HG02840 (cell line): ENCODE measurements at regions not wholly inside any gene's neighbourhood (a gene's known extent, or its start where the extent isn't known, plus 50 kb on each side); places are given as distances from the start of the nearest gene placed in this dataset.

Experiments
- ATAC-seq: cut with Tn5 transposase; IDR thresholded peaks from one replicate; pipeline ENCODE4 v1.9.1; 2021; ENCODE audit warnings: mild to moderate bottlenecking, moderate library complexity, moderate number of reproducible peaks; ENCODE audit not compliant: unreplicated experiment, low FRiP score

DNA sequence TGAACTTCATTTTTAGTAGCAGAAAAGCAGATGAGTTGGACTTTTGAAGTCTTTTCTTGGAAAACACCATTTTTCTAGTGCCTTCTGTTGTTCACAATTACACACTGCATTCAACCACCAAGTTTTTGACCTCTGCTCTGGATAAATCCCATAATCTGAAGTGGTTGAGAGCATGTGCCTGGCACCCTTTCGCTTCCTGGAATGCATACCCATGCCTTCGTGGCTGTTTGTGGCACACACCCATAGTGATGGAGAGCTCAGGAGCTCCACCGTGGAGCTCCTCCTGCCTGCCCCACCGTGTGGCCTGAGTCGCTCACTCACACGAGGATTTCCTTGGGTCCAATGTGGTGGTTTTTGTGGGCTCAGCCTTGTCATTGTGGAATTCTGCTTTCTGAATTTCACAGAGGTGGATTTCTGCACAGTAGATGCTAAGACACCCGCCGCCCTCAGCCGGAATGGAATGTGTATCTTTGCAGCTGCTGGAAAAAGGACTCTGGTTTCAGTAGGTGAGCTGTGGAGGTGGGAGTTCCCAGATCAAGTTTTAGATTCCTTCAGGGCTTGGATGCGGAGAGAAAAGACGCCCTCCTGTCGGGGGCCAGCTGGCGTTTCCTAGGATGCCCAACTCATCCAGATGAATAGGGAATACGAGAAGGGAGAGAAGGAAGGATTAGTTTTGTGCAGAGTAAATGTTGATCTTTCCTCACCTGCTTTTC, 500.4 kb downstream of the IRX1 start:
- ATAC-seq = no peak

DNA sequence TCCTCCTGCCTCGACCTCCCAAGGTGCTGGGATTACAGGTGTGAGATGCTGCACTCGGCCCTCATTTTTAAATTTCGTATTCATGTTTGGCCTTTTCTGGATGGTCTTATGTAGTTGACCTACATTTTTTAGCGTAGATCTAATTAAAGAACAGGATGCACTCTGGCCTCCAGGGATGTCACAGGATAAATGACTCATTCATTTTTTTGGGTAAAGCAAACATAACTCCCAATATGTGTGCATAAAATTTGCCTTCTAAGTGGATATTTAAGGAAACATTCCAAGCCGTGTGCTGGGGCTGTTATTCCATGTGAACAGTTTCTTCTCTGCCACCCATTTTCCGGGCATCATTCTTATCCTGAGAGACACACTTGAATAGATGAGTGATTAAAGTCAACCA, 501.6 kb downstream of the IRX1 start:
- no peak for ATAC-seq

DNA sequence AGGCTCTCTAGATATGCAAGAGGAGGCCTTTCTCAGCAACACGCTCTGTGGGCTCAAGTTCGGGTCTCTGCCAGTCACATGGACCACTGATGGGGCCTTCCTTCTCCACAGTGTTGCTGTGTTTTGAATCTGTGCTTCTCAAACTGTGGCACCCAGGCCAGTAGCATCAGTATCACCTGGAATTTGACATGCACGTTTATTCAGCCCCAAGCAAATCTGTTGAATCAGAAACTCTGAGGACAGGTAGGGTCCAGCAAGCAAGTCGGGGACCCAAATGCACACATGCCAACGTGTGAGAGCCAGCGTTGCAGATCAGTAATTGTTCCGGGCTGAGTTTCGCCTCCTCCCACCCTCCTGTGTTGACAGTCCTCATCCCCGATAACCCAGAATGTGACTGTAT, 502.6 kb downstream of the IRX1 start:
- ATAC-seq = no peak

DNA sequence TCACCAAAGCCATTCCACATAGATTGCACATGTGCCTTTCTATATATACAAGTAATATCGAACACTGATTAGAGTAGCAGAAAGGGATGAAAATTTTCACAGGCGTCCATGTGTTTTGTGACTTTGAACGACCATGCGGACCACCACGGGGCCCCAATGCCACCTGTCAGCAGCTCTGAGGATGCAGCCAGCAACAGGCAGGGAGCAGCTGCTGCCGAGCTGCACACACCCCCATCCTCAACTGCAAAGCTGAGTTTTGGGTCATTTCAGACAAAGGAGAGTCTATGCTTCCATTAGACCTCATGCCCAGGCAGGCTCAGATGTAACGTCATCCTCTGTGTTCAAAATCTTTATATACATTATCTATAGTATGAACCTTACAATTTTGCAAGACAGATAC, 503.8 kb downstream of the IRX1 start:
- no peak for ATAC-seq

GRCh38 chr5:4100739-4101138, 505.1 kb downstream of the IRX1 start:
- ATAC-seq = no peak

- ATAC-seq = no peak
Measured at GRCh38 chr5:4101189-4101588, 505.6 kb downstream of the IRX1 start.

- ATAC-seq = no peak
Measured at GRCh38 chr5:4104831-4105597, 509.4 kb downstream of the IRX1 start.

DNA sequence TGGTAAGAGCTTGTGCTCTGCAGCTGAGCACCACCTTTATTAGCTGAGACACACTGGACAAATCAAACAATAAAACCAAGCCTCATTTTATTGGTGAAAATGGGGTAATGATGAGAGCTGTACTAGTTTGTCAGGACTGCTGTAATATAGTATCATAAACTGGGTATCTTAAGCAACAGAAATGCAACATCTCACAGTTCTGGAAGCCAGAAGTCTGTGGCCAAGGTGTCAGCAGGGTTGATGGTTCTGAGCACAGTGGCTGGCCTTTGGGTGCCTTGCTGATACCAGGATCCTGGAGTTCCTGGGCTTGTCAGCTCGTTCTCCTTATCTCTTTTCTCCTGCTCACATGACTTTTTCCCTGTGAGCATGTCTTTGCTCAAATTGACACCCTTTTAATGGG, 513.1 kb downstream of the IRX1 start:
- no peak for ATAC-seq

GRCh38 chr5:4113426-4113825, 517.8 kb downstream of the IRX1 start:
- no peak for ATAC-seq

DNA sequence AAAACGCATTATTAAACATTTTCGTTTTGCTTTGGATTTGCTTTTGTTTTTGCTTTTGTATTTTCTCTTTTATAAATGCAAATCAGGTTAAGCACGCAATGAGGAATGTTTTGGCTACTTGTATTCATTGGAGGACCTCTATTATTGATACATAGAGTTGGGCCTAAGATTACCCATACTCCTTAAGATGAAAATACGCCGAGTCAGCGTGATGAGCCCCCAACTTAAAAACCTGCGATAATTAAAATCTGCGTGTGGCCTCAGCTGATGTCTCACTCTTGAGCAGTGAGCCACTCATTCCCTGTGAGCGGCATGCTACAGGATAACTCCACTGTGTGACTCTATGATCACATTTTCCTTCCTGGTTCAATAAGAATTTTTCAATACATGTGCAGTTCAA, 518.3 kb downstream of the IRX1 start:
- no peak for ATAC-seq

DNA sequence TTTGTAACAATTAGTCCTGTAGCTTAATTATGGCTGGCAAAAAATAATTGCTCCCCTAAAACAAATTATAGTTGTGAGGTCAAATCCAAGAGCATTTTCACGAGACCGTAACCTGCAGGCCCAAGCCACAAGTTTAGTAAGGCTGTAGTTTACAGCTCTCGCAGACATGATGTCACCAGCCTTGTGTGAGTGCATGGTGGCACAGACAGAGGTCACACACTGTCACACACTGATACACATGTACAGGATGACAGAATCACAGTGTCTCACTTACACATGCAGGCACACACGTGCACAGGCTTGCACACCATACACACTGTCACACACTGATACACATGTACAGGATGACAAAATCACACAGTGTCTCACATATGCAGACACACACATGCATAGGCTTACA, 518.8 kb downstream of the IRX1 start:
- no peak for ATAC-seq

- no peak for ATAC-seq
Measured at GRCh38 chr5:4116834-4117233, 521.2 kb downstream of the IRX1 start.

DNA sequence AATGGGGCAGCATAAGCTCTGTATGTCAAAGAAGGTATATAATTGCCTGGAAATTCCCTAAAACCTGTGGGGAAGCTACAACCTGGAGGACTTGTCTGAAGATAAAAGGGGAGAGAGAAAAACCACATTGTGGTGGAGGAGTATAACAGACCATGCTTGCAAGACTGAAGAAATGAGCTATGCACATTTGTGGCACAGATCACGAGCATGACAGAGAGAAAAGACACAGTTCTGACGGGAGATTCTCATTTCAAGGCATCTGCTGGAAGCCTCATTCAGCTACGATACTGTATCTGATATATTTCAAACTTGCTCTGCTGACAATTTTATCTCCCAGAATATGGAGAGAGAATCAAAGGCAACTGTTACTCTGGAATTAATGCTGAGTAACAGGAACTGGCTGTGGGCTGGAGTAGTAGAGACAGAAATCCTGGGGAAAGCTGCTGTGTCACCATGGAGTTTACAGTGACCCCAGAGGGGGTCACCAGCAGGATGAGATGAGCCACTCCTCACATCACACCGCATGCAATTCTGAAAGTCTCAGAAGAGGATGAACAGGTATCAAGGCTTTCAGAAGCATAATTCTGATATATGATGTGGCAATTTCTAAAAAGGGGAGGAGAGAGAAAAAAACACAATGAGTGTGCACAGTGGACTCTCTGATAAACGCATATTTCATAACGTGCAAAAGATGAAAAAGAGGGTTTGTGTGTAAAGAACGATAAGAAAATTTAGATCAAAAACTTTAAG, 528.8 kb downstream of the IRX1 start:
- ATAC-seq = no peak

- ATAC-seq = no peak
Measured at GRCh38 chr5:4128994-4129393, 533.4 kb downstream of the IRX1 start.

- ATAC-seq = no peak
Measured at GRCh38 chr5:4129523-4129922, 533.9 kb downstream of the IRX1 start.

DNA sequence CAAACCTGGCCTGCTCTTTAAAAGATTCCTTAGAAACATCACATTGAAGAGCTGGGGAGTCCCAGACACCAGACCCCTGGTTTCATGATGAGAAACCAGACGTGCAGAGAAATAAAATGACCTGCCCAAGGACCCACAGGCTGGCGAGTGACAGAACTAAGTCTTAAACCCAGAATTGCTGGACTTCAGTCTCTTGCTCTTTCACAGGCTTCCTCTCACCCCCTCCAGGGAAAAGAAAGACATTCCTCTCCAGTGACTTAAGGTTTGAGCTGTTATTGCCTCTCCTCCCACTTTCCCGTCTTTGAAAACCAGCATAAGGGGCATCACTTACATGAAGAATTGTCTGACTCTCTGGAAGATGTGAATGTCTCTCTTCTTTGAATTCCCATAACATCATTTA, 535.2 kb downstream of the IRX1 start:
- ATAC-seq = no peak

GRCh38 chr5:4137781-4138180, 542.1 kb downstream of the IRX1 start:
- no peak for ATAC-seq

DNA sequence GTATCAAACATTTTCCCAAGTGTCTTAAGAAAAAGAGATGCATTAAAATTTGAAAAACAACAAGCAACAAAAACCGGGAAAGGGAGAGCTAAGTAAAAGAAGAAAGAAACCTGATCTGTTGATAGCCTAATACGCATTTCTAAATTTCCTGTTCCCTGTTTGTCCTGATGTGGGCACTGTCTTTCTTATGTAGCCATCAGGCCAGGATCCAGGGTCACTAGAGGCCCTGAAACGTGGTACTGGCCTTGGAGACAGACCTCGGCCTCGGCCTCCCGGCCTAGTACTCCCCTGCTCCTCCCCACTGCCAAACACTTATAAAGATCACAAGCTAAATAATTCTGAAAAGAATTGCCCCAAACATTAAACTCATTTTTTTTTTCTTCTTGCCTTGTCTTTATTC, 547.2 kb downstream of the IRX1 start:
- ATAC-seq = no peak

- ATAC-seq = no peak
Measured at GRCh38 chr5:4144411-4145007, 548.9 kb downstream of the IRX1 start.

DNA sequence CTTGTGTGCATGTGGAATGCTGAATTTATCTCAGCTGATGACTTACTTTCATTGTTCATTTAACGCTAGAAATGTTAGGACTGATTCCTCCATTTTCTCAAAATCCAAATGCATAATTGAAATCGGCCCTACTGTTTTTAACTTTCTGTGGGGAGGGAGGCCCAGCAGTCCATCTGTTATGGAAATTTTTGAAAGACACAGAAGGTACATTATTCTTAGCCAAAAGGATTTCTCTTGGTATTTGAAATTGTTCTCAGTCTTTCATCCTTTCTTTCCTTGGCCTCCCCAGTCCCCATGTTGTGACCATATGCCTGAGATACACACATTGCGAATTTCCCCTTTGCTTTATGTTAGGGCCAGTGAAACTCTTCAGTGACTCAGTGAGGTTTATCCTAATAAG, 549.9 kb downstream of the IRX1 start:
- no peak for ATAC-seq

DNA sequence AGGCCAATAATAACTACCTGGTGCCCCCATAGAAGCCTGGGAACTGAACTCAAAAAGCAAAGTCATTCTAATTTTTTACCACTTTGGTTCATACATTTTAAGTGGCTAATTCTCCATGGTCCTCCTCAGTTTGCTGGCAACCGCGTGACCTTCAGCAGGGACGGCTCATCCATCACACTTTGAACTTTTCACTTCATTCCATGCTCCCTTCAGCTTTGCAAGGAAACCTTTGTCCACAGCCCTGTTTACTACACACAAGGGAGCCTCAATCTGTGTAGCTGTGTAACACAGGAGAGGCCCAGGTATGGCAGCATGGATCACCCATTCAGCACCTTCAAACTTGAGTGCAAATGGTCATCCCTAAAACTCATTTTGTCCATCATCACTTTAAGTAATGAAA, 552.4 kb downstream of the IRX1 start:
- ATAC-seq = no peak
